Right cardiac atrium (tissue), 5 donors: ENCODE measurements at regions not wholly inside any gene's neighbourhood (a gene's known extent, or its start where the extent isn't known, plus 50 kb on each side); places are given as distances from the start of the nearest gene placed in this dataset.

Experiments used
- ATAC-seq, 2 donors: fragments of 200-7000 bp; cut with Tn5 transposase; one replicate each; pipeline versions ENCODE4 v1.8.0 to v1.9.1; 2020; ENCODE audit warnings: moderate library complexity in 2 of 2, mild to moderate bottlenecking in 1 of 2
- DNase-seq, 3 donors: peaks; one replicate each; pipeline ENCODE4 v3.0.0-alpha.2; 2020
- H3K27ac ChIP-seq: one replicate; pipeline ENCODE4 v1.5.1; 2013; ENCODE audit warnings: mild to moderate bottlenecking, low read length, control low read depth, moderate library complexity
- H3K27me3 ChIP-seq: one replicate; pipeline ENCODE4 v1.6.1; 2013; ENCODE audit not compliant: control insufficient read depth, insufficient read depth
- H3K4me1 ChIP-seq: one replicate; pipeline ENCODE4 v1.6.1; 2013; ENCODE audit warnings: low read length; ENCODE audit not compliant: control insufficient read depth, insufficient read depth
- H3K4me3 ChIP-seq: one replicate; pipeline ENCODE4 v1.5.1; 2013; ENCODE audit warnings: low read length, control low read depth
- H3K9me3 ChIP-seq: one replicate; pipeline ENCODE4 v1.6.1; 2013; ENCODE audit warnings: low read length; ENCODE audit not compliant: control insufficient read depth
- WGBS: extraction: QIAGEN DNeasy Blood & Tissue Kit; methylation state at CpG from one replicate; pipeline ENCODE4 v1.1.7; 2013; 5-methylcytosine and 5-hydroxymethylcytosine counted together
- intact Hi-C, 4 donors: fragments of 100-400 bp; cut with DNase I; formaldehyde crosslinking; loops; one replicate each; pipeline versions ENCODE4 v1.11.0 to v1.14.0; 2022 to 2023
- donor health status: healthy with polysubstance abuse.
- donor health status: DM: no; HTN: yes; CAD: no.
- donor health status: DM: no; HTN: no; CAD: no.
- donor health status: DM: no; HTN: yes; CAD: no; lungs with severe emphysema.
- donor health status: DM: yes; HTN: yes; CAD: no.

DNA sequence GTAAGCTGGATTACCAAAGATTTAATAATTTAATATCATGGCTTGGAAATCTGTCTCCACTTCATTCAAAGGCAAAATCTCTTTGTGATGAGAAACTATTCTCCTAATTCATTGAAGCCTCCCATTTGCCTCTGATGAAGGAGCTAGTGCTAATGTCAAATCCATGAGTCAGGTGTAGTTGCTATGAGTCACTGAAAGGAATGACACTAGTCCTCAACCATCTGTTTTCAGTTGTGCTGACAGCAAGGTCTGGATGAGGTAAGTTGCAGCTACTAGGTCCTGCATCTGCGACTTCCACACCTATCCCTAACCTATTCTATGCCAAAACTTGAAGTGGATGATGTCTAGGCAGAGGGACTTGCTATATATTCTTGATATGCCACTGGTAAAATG is 324.0 kb upstream of the UBE2E3 start:
- WGBS, result 66% methylated on average over 1 of the region's 1 CpG
- intact Hi-C loops, result no loop called here
- no peaks in the 10 kb centered on the region for H3K9me3 ChIP-seq
- H3K27ac ChIP-seq, result no peak overlapping the region
- no peak overlapping the region for H3K4me3 ChIP-seq
- no peaks in the 10 kb centered on the region for H3K4me1 ChIP-seq
- no peaks in the 10 kb centered on the region for H3K27me3 ChIP-seq
- ATAC-seq (no peak), DNase-seq (no peak)

GRCh38 chr2:180655842-180656454 is 324.5 kb upstream of the UBE2E3 start:
- intact Hi-C loops, result no loop called here
- Histone ChIP-seq H3K4me3 (no peak overlapping the region), H3K9me3 (no peaks in the 10 kb centered on the region), H3K27ac (no peak overlapping the region), H3K4me1 (no peaks in the 10 kb centered on the region), H3K27me3 (no peaks in the 10 kb centered on the region)
- 85% methylated on average over 1 of the region's 1 CpG for WGBS
- no peak for ATAC-seq
- DNase-seq, result no peak

DNA sequence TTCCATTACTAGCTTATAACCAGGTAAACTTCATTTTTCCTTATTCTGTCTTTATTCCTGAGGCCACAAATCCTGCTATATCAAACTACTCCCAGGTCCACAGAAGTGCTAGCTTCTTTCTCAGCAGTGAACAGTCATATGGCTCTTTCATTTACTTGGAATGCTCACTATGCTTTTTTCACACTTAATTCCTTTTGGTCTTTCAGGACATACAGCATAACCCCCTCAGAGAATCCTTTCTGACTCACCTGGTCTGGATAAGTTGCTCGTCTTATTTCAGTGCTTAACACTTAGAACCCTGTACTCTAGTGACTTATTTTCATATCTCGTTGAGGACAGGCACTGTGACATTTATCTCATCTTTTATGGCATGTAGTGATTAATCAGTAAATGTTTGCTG is 325.0 kb upstream of the UBE2E3 start:
- H3K4me1 ChIP-seq, result no peaks in the 10 kb centered on the region
- H3K9me3 ChIP-seq, result no peaks in the 10 kb centered on the region
- H3K27ac ChIP-seq, result no peak overlapping the region
- no peak overlapping the region for H3K4me3 ChIP-seq
- 74% methylated on average over 2 of the region's 2 CpGs for WGBS
- intact Hi-C loops, result no loop called here
- ATAC-seq, result no peak
- H3K27me3 ChIP-seq, result no peaks in the 10 kb centered on the region
- DNase-seq, result no peak

DNA sequence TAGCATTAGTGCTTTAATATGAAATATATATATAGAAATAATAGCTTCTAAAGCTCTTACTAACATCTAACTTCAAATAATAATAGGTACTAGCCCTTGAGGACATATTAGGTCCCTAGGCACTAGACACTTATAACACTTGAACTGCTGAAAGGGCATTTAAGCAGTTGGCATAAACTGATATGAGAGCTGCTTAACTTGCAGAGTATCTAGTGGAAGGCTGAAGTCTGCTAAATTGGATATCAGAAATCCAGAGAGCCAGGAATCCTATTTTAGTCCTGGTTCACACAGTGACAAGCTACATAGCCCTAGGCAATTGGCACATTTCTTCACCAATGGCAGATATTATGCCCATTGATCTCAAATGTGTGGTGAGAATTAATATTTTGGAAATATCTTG is 326.9 kb upstream of the UBE2E3 start:
- no peaks in the 10 kb centered on the region for H3K4me1 ChIP-seq
- intact Hi-C loops, result no loop called here
- ATAC-seq (no peak), DNase-seq (no peak)
- no peak overlapping the region for H3K4me3 ChIP-seq
- H3K27me3 ChIP-seq, result no peaks in the 10 kb centered on the region
- H3K9me3 ChIP-seq, result no peaks in the 10 kb centered on the region
- no peak overlapping the region for H3K27ac ChIP-seq

DNA sequence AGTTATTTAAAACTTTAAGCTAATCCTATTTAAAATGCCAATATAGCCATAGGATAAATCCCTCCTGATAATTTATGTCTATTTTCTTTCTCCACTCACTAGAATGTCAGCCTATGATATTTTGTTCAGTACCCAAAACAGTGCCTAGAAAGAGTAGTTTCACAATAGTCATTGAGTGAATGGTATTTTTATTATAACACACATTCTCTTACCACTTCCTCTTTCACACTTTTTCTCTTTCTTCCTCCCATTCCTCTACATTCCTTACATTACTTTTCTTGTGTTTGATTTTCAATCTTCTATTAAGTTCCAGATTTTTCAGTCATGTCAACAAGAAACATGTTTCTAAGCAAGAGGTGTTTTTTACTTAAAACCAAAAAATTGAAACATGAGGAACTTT is 327.6 kb upstream of the UBE2E3 start:
- no peak for ATAC-seq
- no peak for DNase-seq
- no peaks in the 10 kb centered on the region for H3K27me3 ChIP-seq
- no peaks in the 10 kb centered on the region for H3K4me1 ChIP-seq
- no peak overlapping the region for H3K4me3 ChIP-seq
- H3K9me3 ChIP-seq, result no peaks in the 10 kb centered on the region
- intact Hi-C loops, result no loop called here
- H3K27ac ChIP-seq, result no peak overlapping the region

GRCh38 chr2:180651596-180651995 is 328.8 kb upstream of the UBE2E3 start:
- intact Hi-C loops, result no loop called here
- DNase-seq (no peak), ATAC-seq (no peak)
- 80% methylated on average over 8 of the region's 8 CpGs for WGBS
- no peak overlapping the region for H3K4me3 ChIP-seq
- no peaks in the 10 kb centered on the region for H3K4me1 ChIP-seq
- H3K27ac ChIP-seq, result no peak overlapping the region
- no peaks in the 10 kb centered on the region for H3K9me3 ChIP-seq
- H3K27me3 ChIP-seq, result no peaks in the 10 kb centered on the region

- Histone ChIP-seq H3K4me1 (no peaks in the 10 kb centered on the region), H3K27ac (no peak overlapping the region), H3K4me3 (no peak overlapping the region), H3K27me3 (no peaks in the 10 kb centered on the region), H3K9me3 (no peaks in the 10 kb centered on the region)
- peak in 1 of 3 donors; percentile 62 for DNase-seq
- intact Hi-C loops, result no loop called here
- 34% methylated on average over 3 of the region's 3 CpGs for WGBS
- peak in 1 of 2 donors; percentile 80 for ATAC-seq
These were observed 332.8 kb upstream of the UBE2E3 start for GRCh38 chr2:180647621-180648020.

- Histone ChIP-seq H3K4me3 (no peak overlapping the region), H3K4me1 (no peaks in the 10 kb centered on the region), H3K27ac (no peak overlapping the region), H3K9me3 (no peaks in the 10 kb centered on the region), H3K27me3 (no peaks in the 10 kb centered on the region)
- DNase-seq (no peak), ATAC-seq (peak in 1 of 2 donors; percentile 24)
- intact Hi-C loops, result no loop called here
These were observed 333.2 kb upstream of the UBE2E3 start for GRCh38 chr2:180647221-180647620.

DNA sequence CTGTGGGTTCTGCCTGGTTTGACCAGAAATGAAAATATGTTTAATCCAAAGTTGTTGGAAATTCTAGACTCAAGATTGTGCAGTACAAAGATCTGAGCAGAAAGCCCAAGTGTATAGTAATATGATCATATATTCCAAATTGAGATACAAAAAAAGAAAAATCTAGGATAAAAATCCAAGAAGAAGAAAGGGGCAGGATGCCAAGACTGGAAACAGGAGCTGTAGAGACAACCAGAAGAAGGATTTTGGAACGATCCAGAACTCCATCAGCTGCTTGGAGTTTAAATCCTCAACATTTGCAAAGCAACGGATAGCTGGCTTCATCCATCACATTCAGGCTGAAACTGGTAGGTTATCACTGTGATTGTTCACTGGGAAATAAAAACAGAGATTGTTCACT is 333.6 kb upstream of the UBE2E3 start:
- DNase-seq, result no peak
- ATAC-seq, result no peak
- no peaks in the 10 kb centered on the region for H3K4me1 ChIP-seq
- intact Hi-C loops, result no loop called here
- H3K27ac ChIP-seq, result no peak overlapping the region
- no peaks in the 10 kb centered on the region for H3K9me3 ChIP-seq
- no peaks in the 10 kb centered on the region for H3K27me3 ChIP-seq
- H3K4me3 ChIP-seq, result no peak overlapping the region
- WGBS, result 37% methylated on average over 2 of the region's 2 CpGs

DNA sequence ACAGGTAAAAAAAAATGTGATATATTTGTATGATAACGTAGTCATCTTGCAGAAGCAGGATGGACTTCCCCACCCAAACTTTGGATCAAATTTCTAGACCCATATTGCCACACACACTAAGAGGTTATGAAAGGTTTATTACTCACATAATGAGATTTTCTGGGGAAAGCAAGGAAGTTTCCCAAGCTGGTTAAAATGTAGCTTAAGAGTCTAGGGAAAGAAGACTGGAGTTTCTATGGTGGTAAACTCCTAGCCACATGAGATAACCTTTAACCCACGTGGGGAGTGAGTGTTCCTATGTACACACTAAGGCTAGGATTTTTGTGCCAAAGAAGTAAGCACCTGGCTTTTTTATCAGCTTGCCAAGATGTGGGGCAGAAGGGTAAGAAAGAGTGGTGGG is 335.7 kb upstream of the UBE2E3 start:
- WGBS, result 68% methylated on average over 2 of the region's 2 CpGs
- no peak for ATAC-seq

DNA sequence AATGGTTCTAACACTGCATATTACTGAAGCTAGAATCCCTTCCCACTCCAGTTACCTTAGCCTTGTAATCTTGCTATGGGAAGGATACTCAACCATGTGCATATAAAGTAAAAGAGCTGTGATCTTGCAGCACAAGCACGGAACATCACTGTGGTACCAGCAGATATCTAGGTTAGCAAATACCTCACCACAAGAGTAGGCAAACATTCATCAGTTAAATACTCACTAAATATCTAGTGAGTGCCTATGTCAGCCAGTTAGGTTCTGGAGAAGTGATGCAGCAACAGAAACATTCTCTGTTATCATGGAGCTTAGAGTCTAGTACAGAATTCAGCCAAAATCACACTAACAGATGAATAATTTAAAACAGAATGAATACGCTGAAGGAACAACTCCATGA is 349.6 kb upstream of the UBE2E3 start:
- H3K9me3 ChIP-seq, result no peaks in the 10 kb centered on the region
- WGBS, result 80% methylated on average over 2 of the region's 2 CpGs
- no peak for ATAC-seq
- no peak for DNase-seq
- intact Hi-C loops, result no loop called here
- H3K27me3 ChIP-seq, result no peaks in the 10 kb centered on the region
- H3K4me3 ChIP-seq, result no peak overlapping the region
- no peak overlapping the region for H3K27ac ChIP-seq
- no peaks in the 10 kb centered on the region for H3K4me1 ChIP-seq

More for the DNA sequence above, 335.7 kb upstream of the UBE2E3 start:
- Histone ChIP-seq H3K27me3 (no peaks in the 10 kb centered on the region), H3K9me3 (no peaks in the 10 kb centered on the region), H3K4me1 (no peaks in the 10 kb centered on the region), H3K4me3 (no peak overlapping the region), H3K27ac (no peak overlapping the region)
- intact Hi-C loops, result no loop called here
- DNase-seq, result no peak
